ENCODE measurements at regions not wholly inside any gene's neighbourhood (a gene's known extent, or its start where the extent isn't known, plus 50 kb on each side); places are given as distances from the start of the nearest gene placed in this dataset.

DNA sequence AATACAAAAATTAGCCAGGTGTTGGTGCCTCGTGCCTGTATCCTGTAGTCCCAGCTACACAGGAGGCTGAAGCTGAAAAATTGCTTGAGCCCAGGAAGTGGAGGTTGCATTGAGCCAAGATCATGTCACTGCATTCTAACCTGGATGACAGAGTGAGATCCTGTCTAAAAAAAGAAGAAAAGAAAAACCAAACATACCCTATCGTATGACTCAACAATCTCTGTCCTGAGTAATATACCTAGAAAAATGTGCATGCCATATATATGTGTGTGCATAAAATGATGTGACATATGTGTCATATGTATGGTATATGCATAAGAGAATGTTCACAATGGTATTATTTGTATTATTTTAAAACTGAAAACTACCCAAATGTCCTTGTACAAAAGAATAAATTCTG is 261.5 kb upstream of the CLEC14A start:
- no peak for TF ChIP-seq EZH2phosphoT487 (IDR thresholded peaks at IDR 0.05; ENCODE audit: insufficient read depth, low read depth)
- TF ChIP-seq EZH2 (IDR thresholded peaks at IDR 0.05; ENCODE audit: insufficient read depth, poor library complexity, severe bottlenecking) = no peak

Measured in GM23248 (cell line).